ENCODE measurements at regions not wholly inside any gene's neighbourhood (a gene's known extent, or its start where the extent isn't known, plus 50 kb on each side); places are given as distances from the start of the nearest gene placed in this dataset.
"Not testable (repeated sequence)": the region's sequence is repeated elsewhere in the genome, so short reads cannot be mapped to it uniquely, and the experiment has no call there.

- no peak for DNase-seq
- Mint-ChIP-seq H3K4me1 (ENCODE audit: low read depth) (no peaks in the 10 kb centered on the region), H3K36me3 (ENCODE audit: low read depth) (no peaks in the 10 kb centered on the region), H3K4me3 (no peak overlapping the region), H3K27me3 (peaks cover 2% of the 10 kb centered on the region), H3K27ac (no peak overlapping the region), H3K9me3 (no peaks in the 10 kb centered on the region)
Observed at GRCh38 chr6:21792177-21792576, 198.6 kb downstream of the SOX4 start.

DNA sequence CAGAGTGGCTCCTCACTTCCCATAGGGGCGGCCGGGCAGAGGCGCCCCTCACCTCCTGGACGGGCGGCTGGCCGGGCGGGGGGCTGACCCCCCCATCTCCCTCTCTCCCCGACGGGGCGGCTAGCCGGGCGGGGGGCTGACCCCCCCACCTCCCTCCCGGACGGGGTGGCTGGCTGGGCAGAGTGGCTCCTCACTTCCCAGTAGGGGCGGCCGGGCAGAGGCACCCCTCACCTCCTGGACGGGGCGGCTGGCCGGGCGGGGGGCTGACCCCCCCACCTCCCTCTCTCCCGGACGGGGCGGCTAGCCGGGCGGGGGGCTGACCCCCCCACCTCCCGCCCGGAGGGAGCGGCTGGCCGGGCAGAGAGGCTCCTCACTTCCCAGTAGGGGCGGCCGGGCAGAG, 203.4 kb downstream of the SOX4 start:
- H3K27me3 Mint-ChIP-seq; H3K27ac Mint-ChIP-seq; H3K36me3 Mint-ChIP-seq (ENCODE audit: low read depth); H3K9me3 Mint-ChIP-seq; H3K4me3 Mint-ChIP-seq; H3K4me1 Mint-ChIP-seq (ENCODE audit: low read depth); DNase-seq: not testable (repeated sequence)

DNA sequence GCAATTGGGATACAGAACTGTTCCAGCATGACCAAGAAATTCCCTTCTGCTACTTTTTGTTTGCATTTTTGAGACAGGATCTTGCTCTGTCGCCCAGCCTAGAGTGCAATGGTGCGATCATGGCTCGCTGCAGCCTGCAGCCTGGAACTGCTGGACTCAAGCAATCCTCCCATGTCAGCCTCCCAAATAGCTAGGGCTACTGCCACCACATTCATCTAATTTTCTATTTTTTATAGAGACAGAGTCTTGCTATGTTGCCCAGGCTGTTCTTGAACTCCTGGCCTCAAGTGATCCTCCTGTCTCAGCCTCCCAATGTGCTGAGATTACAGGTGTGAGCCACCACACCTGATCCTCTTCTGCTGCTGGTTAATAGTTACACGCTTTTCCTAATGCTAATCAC, 204.9 kb downstream of the SOX4 start:
- Mint-ChIP-seq H3K4me1 (ENCODE audit: low read depth) (no peaks in the 10 kb centered on the region), H3K27ac (no peak overlapping the region), H3K27me3 (no peaks in the 10 kb centered on the region), H3K9me3 (no peaks in the 10 kb centered on the region), H3K4me3 (no peak overlapping the region), H3K36me3 (ENCODE audit: low read depth) (no peaks in the 10 kb centered on the region)
- no peak for DNase-seq

DNA sequence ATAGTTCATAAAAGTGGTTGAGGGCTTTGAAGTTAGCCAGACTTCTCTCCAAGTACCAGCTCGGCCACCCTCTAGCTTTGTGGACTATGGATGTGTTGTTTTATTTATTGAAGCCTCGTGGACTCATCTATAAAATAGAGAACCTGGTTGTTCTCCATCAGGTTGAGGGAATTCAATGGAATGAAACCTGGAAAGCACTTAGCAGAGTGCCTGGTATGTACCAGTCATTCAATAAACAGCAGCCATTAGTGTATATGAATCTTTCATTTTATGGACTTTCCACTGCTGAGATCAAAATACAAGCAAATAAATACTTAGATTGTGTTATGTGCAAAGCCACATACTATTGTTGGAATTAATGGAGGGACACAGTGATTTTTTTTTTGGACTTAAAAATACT, 206.8 kb downstream of the SOX4 start:
- no peaks in the 10 kb centered on the region for H3K9me3 Mint-ChIP-seq
- no peaks in the 10 kb centered on the region for H3K36me3 Mint-ChIP-seq (ENCODE audit: low read depth)
- no peaks in the 10 kb centered on the region for H3K4me1 Mint-ChIP-seq (ENCODE audit: low read depth)
- no peak for DNase-seq
- no peaks in the 10 kb centered on the region for H3K27me3 Mint-ChIP-seq
- no peak overlapping the region for H3K4me3 Mint-ChIP-seq
- no peak overlapping the region for H3K27ac Mint-ChIP-seq

DNA sequence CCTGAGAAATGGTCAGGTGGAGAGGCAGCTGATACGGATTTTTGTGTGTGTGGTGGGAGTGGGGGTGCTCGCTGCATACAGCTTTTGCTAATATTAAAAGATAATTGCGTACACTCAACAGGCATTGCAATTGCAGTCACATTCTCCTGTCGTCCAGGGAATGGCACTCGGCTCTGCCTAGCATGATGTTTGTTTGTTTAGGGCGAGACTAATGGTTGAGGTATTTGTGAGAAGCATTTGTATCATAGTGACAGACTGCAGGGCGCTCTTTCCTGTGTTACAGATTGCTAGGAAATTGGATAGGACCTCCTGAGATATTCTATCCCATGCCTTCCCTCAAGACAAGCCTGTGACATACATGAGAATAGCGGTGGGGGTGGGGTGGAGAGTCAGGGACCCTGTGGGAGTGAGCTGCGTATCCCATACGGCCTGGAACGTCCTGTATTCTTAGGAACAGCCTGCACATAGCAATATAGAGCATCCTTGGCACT, 207.4 kb downstream of the SOX4 start:
- Mint-ChIP-seq H3K9me3 (no peaks in the 10 kb centered on the region), H3K4me3 (no peak overlapping the region), H3K4me1 (ENCODE audit: low read depth) (no peaks in the 10 kb centered on the region), H3K27me3 (no peaks in the 10 kb centered on the region), H3K27ac (no peak overlapping the region), H3K36me3 (ENCODE audit: low read depth) (no peaks in the 10 kb centered on the region)
- DNase-seq = no peak

- Mint-ChIP-seq H3K9me3 (no peaks in the 10 kb centered on the region), H3K36me3 (ENCODE audit: low read depth) (no peaks in the 10 kb centered on the region), H3K4me1 (ENCODE audit: low read depth) (no peaks in the 10 kb centered on the region), H3K27ac (no peak overlapping the region), H3K4me3 (no peak overlapping the region), H3K27me3 (no peaks in the 10 kb centered on the region)
- no peak for DNase-seq
Observed at GRCh38 chr6:21801446-21802174, 208.1 kb downstream of the SOX4 start.

DNA sequence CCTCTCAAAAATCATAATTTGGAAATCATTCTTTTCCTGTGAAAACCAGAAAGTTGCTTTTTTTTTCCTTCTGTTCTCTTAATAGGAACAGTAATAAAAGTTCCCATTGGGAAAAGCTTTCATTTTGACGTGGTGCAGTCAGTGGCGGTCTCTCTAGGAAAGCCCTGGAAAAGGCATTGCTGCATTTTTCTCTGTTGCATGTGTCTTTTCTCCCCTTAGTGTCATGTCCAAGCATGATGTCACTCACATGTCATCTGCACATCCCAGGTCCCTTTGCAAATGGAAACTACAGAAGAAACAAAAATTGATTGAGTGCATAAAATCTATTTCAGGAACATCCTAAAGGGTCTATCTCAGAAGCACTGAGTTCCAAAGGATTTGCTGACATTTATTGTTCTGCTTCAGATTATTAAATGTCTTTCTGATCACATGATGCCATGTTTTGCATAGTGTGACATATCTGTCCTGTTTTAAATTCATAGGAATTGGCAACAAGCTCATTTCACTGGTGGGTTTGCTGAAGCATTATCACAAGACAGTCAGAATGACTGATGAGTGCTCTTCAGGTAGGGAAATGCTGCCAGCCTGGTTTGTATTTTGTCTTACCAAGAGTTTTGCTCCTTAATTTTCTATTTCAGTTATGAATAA, 208.7 kb downstream of the SOX4 start:
- no peaks in the 10 kb centered on the region for H3K9me3 Mint-ChIP-seq

GRCh38 chr6:21804941-21805610, 211.5 kb downstream of the SOX4 start:
- no peaks in the 10 kb centered on the region for H3K4me1 Mint-ChIP-seq (ENCODE audit: low read depth)
- H3K27me3 Mint-ChIP-seq = no peaks in the 10 kb centered on the region
- H3K4me3 Mint-ChIP-seq = no peak overlapping the region
- no peaks in the 10 kb centered on the region for H3K9me3 Mint-ChIP-seq
- DNase-seq = no peak
- no peaks in the 10 kb centered on the region for H3K36me3 Mint-ChIP-seq (ENCODE audit: low read depth)
- H3K27ac Mint-ChIP-seq = no peak overlapping the region

More for the DNA sequence above, 208.7 kb downstream of the SOX4 start:
- no peak overlapping the region for H3K4me3 Mint-ChIP-seq
- no peak for DNase-seq
- no peaks in the 10 kb centered on the region for H3K36me3 Mint-ChIP-seq (ENCODE audit: low read depth)
- H3K27me3 Mint-ChIP-seq = no peaks in the 10 kb centered on the region
- no peaks in the 10 kb centered on the region for H3K4me1 Mint-ChIP-seq (ENCODE audit: low read depth)
- H3K27ac Mint-ChIP-seq = no peak overlapping the region

- Mint-ChIP-seq H3K36me3 (ENCODE audit: low read depth) (no peaks in the 10 kb centered on the region), H3K27me3 (no peaks in the 10 kb centered on the region), H3K4me1 (ENCODE audit: low read depth) (no peaks in the 10 kb centered on the region), H3K9me3 (no peaks in the 10 kb centered on the region), H3K4me3 (no peak overlapping the region), H3K27ac (no peak overlapping the region)
- DNase-seq = no peak
Observed at GRCh38 chr6:21807299-21808044, 213.9 kb downstream of the SOX4 start.

- DNase-seq = no peak
- H3K4me3 Mint-ChIP-seq = no peak overlapping the region
- H3K4me1 Mint-ChIP-seq (ENCODE audit: low read depth) = no peaks in the 10 kb centered on the region
- H3K27me3 Mint-ChIP-seq = no peaks in the 10 kb centered on the region
- H3K36me3 Mint-ChIP-seq (ENCODE audit: low read depth) = no peaks in the 10 kb centered on the region
- H3K27ac Mint-ChIP-seq = no peak overlapping the region
- H3K9me3 Mint-ChIP-seq = no peaks in the 10 kb centered on the region
Observed at GRCh38 chr6:21808045-21808470, 214.5 kb downstream of the SOX4 start.

- no peaks in the 10 kb centered on the region for H3K4me1 Mint-ChIP-seq (ENCODE audit: low read depth)
Observed at GRCh38 chr6:21808551-21809242, 215.1 kb downstream of the SOX4 start.

DNA sequence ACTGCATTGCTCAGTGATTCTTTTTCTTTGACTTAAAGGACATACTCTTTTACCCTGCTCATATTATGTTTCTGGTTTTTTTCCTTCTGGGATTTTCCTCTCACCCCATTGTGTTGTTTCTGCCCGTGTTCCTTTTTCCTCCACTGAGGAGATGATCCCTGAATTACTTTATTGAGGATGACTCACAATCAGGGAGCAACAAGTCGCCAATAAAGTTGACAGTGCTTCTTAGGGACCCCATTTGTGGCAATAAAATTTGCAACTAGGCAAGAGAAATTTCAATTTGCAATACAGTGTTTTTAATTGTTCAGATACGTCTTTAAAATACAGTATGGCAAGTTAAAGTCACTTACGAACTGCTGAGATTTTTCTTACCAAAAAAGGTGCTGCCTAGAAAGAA, 217.9 kb downstream of the SOX4 start:
- Mint-ChIP-seq H3K27me3 (no peaks in the 10 kb centered on the region), H3K27ac (no peak overlapping the region), H3K9me3 (no peaks in the 10 kb centered on the region), H3K36me3 (ENCODE audit: low read depth) (no peaks in the 10 kb centered on the region), H3K4me3 (no peak overlapping the region), H3K4me1 (ENCODE audit: low read depth) (no peaks in the 10 kb centered on the region)
- DNase-seq = no peak

More at GRCh38 chr6:21808551-21809242, 215.1 kb downstream of the SOX4 start:
- DNase-seq = no peak
- H3K36me3 Mint-ChIP-seq (ENCODE audit: low read depth) = no peaks in the 10 kb centered on the region
- H3K27me3 Mint-ChIP-seq = no peaks in the 10 kb centered on the region
- H3K27ac Mint-ChIP-seq = no peak overlapping the region
- H3K9me3 Mint-ChIP-seq = no peaks in the 10 kb centered on the region
- no peak overlapping the region for H3K4me3 Mint-ChIP-seq

DNA sequence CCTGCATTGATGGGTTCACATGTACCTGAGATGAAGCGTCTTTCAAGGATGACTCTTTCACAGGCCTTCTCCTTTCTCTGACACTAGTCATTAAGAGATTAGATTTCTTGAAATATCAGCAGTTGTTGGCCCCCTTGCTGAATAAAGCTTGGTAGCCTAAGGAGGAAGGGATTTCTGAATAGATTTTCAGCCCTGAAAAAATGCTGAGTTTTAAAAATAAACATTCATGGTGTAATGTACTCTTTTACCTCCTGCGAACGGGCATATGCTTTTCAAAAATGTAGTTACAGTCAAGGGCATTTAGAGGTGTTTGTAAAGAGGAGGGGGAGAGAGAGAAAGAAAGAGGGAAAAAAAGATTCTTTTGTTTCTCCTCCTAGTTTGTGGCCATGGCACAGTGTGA, 222.7 kb downstream of the SOX4 start:
- Mint-ChIP-seq H3K4me3 (no peak overlapping the region), H3K27me3 (no peaks in the 10 kb centered on the region), H3K27ac (no peak overlapping the region), H3K9me3 (no peaks in the 10 kb centered on the region), H3K36me3 (ENCODE audit: low read depth) (no peaks in the 10 kb centered on the region), H3K4me1 (ENCODE audit: low read depth) (no peaks in the 10 kb centered on the region)
- DNase-seq = no peak

GRCh38 chr6:21820442-21820841, 226.9 kb downstream of the SOX4 start:
- no peak overlapping the region for H3K27ac Mint-ChIP-seq
- H3K27me3 Mint-ChIP-seq = no peaks in the 10 kb centered on the region
- no peak overlapping the region for H3K4me3 Mint-ChIP-seq
- H3K4me1 Mint-ChIP-seq (ENCODE audit: low read depth) = no peaks in the 10 kb centered on the region
- H3K36me3 Mint-ChIP-seq (ENCODE audit: low read depth) = no peaks in the 10 kb centered on the region
- H3K9me3 Mint-ChIP-seq = no peaks in the 10 kb centered on the region
- no peak for DNase-seq
